Kidney (tissue), 13 donors: ENCODE measurements at regions not wholly inside any gene's neighbourhood (a gene's known extent, or its start where the extent isn't known, plus 50 kb on each side); places are given as distances from the start of the nearest gene placed in this dataset.

ENCODE experiments used
- DNase-seq, 5 donors: peaks; one replicate each; pipeline ENCODE4 v3.0.0-alpha.2; 2013 to 2020
- FAIRE-seq: peaks from 2 replicates; lab custom pipeline; 2012; peaks lifted over from hg19 to GRCh38; lab: Jason Lieb, UNC
- H3K27ac ChIP-seq, 2 donors: one replicate each; pipeline ENCODE4 v1.7.0; 2013; ENCODE audit warnings: low read depth in 2 of 2, low read length in 2 of 2, inconsistent platforms in 1 of 2
- H3K27me3 ChIP-seq: one replicate; pipeline ENCODE4 v1.7.1; 2013; ENCODE audit warnings: low read length, inconsistent platforms; ENCODE audit not compliant: control insufficient read depth, insufficient read depth
- H3K36me3 ChIP-seq, 3 donors: one replicate each; pipeline versions ENCODE4 v1.7.0 to v1.7.1; 2013; ENCODE audit warnings: low read length in 3 of 3, control low read depth in 1 of 3, inconsistent platforms in 1 of 3; ENCODE audit not compliant: insufficient read depth in 3 of 3, control insufficient read depth in 2 of 3
- H3K4me1 ChIP-seq, 3 donors: one replicate each; pipeline versions ENCODE4 v1.7.0 to v1.7.1; 2013; ENCODE audit warnings: low read length in 3 of 3, inconsistent platforms in 1 of 3, low read depth in 1 of 3; ENCODE audit not compliant: control insufficient read depth in 2 of 3, insufficient read depth in 2 of 3
- H3K4me3 ChIP-seq, 3 donors: one replicate each; pipeline versions ENCODE4 v1.7.0 to v1.8.1; 2013; ENCODE audit warnings: low read length in 3 of 3, control low read depth in 1 of 3, inconsistent platforms in 1 of 3
- H3K9ac ChIP-seq, 3 donors: one replicate each; pipeline versions ENCODE4 v1.7.0 to v1.7.1; 2013; ENCODE audit warnings: low read length in 3 of 3, control low read depth in 1 of 3, inconsistent platforms in 1 of 3
- H3K9me3 ChIP-seq, 3 donors: one replicate each; pipeline versions ENCODE4 v1.7.0 to v1.7.1; 2013; ENCODE audit warnings: low read length in 3 of 3, control low read depth in 1 of 3, inconsistent platforms in 1 of 3; ENCODE audit not compliant: control insufficient read depth in 2 of 3, insufficient read depth in 1 of 3
- intact Hi-C: fragments of 100-400 bp; cut with DNase I; formaldehyde crosslinking; loops from one replicate; pipeline ENCODE4 v1.11.1; 2022
- TF ChIP-seq, protein P1 (sequence below): IDR thresholded peaks from 3 replicates; pipeline ENCODE4 v1.5.1; 2012; ENCODE audit warnings: mild to moderate bottlenecking, moderate library complexity, borderline replicate concordance; ENCODE audit not compliant: insufficient read depth; ENCODE audit errors: extremely low read depth
- donor health status: control.
- donor health status: control.
- donor health status: control.
- donor health status: control.
- donor health status: control.
- donor health status: DM: yes; HTN: yes; CAD: no.
- donor health status: Normal renal cell carcinoma (clear cell type).

DNA sequence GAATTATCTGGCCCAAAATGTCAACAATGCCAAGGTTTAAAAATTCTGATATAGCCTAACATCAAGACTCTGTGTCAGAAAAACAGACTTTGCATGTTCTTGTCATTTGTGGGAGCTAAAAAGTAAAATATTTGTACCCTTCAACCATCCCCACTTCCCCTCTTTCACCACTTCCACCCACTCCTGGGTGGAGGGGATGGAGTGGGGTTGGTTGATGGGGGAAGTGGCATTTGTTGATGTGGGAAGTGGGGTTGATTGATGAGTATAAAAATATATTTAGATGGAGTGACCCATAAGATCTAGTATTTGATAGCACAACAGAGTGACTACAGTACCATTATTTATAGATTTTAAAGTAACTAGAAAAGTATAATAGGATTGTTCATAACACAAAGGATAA is 55.0 kb upstream of the C9orf72 start:
- FAIRE-seq, result no peak
- Histone ChIP-seq H3K4me3 (no peak overlapping the region), H3K27me3 (no peaks in the 10 kb centered on the region), H3K36me3 (no peaks in the 10 kb centered on the region), H3K4me1 (peaks cover 0 to 10% (median 3%) of the 10 kb centered on the region in 3 donors), H3K27ac (no peak overlapping the region), H3K9me3 (no peaks in the 10 kb centered on the region), H3K9ac (no peak overlapping the region)
- TF ChIP-seq, protein P1, sequence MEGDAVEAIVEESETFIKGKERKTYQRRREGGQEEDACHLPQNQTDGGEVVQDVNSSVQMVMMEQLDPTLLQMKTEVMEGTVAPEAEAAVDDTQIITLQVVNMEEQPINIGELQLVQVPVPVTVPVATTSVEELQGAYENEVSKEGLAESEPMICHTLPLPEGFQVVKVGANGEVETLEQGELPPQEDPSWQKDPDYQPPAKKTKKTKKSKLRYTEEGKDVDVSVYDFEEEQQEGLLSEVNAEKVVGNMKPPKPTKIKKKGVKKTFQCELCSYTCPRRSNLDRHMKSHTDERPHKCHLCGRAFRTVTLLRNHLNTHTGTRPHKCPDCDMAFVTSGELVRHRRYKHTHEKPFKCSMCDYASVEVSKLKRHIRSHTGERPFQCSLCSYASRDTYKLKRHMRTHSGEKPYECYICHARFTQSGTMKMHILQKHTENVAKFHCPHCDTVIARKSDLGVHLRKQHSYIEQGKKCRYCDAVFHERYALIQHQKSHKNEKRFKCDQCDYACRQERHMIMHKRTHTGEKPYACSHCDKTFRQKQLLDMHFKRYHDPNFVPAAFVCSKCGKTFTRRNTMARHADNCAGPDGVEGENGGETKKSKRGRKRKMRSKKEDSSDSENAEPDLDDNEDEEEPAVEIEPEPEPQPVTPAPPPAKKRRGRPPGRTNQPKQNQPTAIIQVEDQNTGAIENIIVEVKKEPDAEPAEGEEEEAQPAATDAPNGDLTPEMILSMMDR, result no peak
- DNase-seq, result no peak
- intact Hi-C loops, result no loop called here

DNA sequence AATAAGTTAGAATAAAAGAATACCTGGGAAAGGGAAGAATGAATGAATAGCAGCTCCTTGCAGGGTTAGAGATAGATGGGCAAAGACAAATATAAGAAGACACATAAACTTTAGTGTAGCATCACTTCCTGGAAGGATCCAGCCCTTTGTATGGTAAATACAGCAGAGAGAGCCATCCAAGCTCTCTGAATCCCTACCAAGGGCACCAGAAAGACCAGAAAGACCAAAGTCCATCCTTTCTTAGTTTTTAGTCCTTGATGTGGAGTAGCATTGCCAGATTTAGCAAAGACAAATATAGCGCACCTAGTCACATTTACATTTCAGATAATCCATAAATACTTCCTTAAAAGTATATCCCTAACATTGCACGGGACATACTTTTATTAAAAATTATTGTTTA is 56.1 kb upstream of the C9orf72 start:
- H3K36me3 ChIP-seq, result no peaks in the 10 kb centered on the region
- H3K27me3 ChIP-seq, result no peaks in the 10 kb centered on the region
- H3K9me3 ChIP-seq, result no peaks in the 10 kb centered on the region
- H3K4me1 ChIP-seq, result peaks cover 0 to 10% (median 3%) of the 10 kb centered on the region in 3 donors
- H3K27ac ChIP-seq, result no peak overlapping the region
- H3K4me3 ChIP-seq, result no peak overlapping the region
- DNase-seq, result no peak
- intact Hi-C loops, result no loop called here
- H3K9ac ChIP-seq, result no peak overlapping the region
- TF ChIP-seq, protein P1, result no peak
- no peak for FAIRE-seq

DNA sequence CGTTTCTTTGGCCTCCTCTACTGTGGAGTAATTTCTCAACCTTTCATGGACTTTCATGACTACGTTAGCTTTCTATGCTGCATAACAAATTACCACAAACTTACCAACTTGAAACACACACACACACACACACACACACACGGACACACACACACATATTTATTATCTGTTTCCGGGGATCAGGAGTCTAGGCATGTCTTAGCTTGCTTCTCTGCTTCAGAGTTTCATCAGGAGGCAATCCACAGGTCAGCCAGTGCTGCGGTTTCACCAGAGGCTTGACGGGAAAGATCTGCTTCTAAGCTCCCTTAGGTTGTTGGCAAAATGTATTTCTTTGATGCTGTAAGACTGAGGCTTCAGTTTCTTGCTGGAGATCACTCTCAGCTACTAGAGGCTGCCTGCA is 59.0 kb upstream of the C9orf72 start:
- no peaks in the 10 kb centered on the region for H3K36me3 ChIP-seq
- TF ChIP-seq, protein P1, result no peak
- H3K27ac ChIP-seq, result no peak overlapping the region
- intact Hi-C loops, result no loop called here
- FAIRE-seq, result no peak
- no peaks in the 10 kb centered on the region for H3K9me3 ChIP-seq
- no peaks in the 10 kb centered on the region for H3K4me1 ChIP-seq
- H3K4me3 ChIP-seq, result no peak overlapping the region
- DNase-seq, result no peak
- no peak overlapping the region for H3K9ac ChIP-seq
- no peaks in the 10 kb centered on the region for H3K27me3 ChIP-seq

DNA sequence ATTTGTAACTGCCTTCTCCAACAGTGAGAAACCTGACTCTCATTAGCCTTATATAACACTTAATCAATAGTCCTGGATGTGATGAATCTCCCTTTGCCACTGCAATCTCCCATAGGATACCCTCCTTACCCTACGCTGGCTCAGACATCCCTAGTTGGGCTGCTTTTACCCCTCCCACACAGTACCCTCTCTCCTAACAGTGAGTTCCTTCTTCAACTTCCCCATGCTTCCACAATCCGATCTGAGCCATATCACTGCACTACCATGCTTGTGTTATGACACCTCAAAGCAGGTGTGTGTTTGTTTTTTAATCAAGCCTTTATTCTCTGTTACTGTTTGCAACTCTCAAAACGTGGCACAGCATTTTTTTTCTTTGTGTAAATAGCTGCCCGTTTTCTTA is 60.5 kb upstream of the C9orf72 start:
- no peak for DNase-seq
- intact Hi-C loops, result no loop called here
- Histone ChIP-seq H3K4me1 (no peaks in the 10 kb centered on the region), H3K9me3 (no peaks in the 10 kb centered on the region), H3K4me3 (no peak overlapping the region), H3K9ac (no peak overlapping the region), H3K36me3 (no peaks in the 10 kb centered on the region), H3K27ac (no peak overlapping the region), H3K27me3 (no peaks in the 10 kb centered on the region)
- no peak for FAIRE-seq
- TF ChIP-seq, protein P1, result no peak
